SK-N-MC (cell line): ENCODE measurements at regions not wholly inside any gene's neighbourhood (a gene's known extent, or its start where the extent isn't known, plus 50 kb on each side); places are given as distances from the start of the nearest gene placed in this dataset.

Source experiments
- EZH2 ChIP-seq: fragments of 200-600 bp; sonication (generic); IDR thresholded peaks from one replicate; pipeline ENCODE4 v1.6.1; 2017; ENCODE audit warnings: antibody characterized with exemption
- FOXP2 ChIP-seq: optimal IDR thresholded peaks from 2 replicates; pipeline ENCODE3; 2011; ENCODE audit warnings: mild to moderate bottlenecking, moderate library complexity; ENCODE audit not compliant: insufficient read depth; ENCODE audit errors: extremely low read length, control extremely low read depth
- POLR2AphosphoS5 ChIP-seq: IDR thresholded peaks from 2 replicates; pipeline ENCODE4 v1.6.1; 2012; ENCODE audit warnings: mild to moderate bottlenecking, low read depth, low read length, borderline replicate concordance

DNA sequence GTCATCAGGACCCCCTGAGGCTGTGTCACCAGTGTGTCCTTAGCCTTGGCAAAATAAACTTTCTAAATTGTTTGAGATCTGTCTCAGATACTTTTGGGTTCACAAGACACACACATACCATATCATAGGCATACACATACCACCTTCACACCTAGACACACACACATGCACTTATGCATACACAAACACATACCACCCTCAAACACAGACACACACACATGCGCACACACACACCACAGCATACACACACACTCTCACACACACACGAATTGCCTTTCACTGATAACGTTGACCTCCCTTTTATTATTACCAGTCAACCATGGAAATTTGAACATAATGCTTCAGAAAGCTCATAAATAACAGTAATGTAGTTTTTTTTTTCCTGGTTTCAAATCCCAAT is 108.6 kb upstream of the MYLIP start:
- TF ChIP-seq EZH2 (no peak), POLR2AphosphoS5 (no peak), FOXP2 (no peak)
